ENCODE measurements at regions not wholly inside any gene's neighbourhood (a gene's known extent, or its start where the extent isn't known, plus 50 kb on each side); places are given as distances from the start of the nearest gene placed in this dataset.

GRCh38 chr14:30238936-30239335 lies 311.3 kb upstream of the PRKD1 start:
- TF ChIP-seq, protein P1, sequence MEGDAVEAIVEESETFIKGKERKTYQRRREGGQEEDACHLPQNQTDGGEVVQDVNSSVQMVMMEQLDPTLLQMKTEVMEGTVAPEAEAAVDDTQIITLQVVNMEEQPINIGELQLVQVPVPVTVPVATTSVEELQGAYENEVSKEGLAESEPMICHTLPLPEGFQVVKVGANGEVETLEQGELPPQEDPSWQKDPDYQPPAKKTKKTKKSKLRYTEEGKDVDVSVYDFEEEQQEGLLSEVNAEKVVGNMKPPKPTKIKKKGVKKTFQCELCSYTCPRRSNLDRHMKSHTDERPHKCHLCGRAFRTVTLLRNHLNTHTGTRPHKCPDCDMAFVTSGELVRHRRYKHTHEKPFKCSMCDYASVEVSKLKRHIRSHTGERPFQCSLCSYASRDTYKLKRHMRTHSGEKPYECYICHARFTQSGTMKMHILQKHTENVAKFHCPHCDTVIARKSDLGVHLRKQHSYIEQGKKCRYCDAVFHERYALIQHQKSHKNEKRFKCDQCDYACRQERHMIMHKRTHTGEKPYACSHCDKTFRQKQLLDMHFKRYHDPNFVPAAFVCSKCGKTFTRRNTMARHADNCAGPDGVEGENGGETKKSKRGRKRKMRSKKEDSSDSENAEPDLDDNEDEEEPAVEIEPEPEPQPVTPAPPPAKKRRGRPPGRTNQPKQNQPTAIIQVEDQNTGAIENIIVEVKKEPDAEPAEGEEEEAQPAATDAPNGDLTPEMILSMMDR (IDR thresholded peaks at IDR 0.05), result no peak
- TF ChIP-seq EZH2 (IDR thresholded peaks at IDR 0.05) (no peak), EZH2phosphoT487 (IDR thresholded peaks at IDR 0.05) (no peak)

Data from neural progenitor cell (in vitro differentiated cells).